ENCODE measurements at regions not wholly inside any gene's neighbourhood (a gene's known extent, or its start where the extent isn't known, plus 50 kb on each side); places are given as distances from the start of the nearest gene placed in this dataset.

DNA sequence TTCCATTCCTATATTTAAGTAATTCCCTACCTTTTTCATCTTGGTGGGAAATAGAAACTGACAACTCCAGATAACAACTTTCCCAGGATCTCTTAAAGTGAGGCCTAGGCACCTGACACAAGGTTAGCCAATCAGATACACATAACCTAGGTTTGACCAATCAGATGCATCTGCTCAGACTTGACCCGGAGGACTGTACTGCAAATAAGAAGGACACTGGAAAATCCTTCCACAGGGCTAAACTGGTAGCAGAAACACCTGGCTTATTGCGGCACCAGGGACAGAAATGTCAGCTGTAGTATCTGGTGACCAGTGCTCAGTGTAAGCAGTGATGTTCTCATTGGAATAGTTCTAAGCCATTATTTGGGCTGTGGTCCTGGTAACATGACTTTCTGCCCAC is 204.5 kb upstream of the SLCO3A1 start:
- TF ChIP-seq ZBTB7A (IDR thresholded peaks at IDR 0.05; ENCODE audit: low read depth): no peak
- TF ChIP-seq TEAD4 (IDR thresholded peaks at IDR 0.05): no peak
- TF ChIP-seq RAD21 (IDR thresholded peaks at IDR 0.05; ENCODE audit: low read depth): no peak
- TF ChIP-seq FOXM1 (IDR thresholded peaks at IDR 0.05; ENCODE audit: borderline replicate concordance, low read depth): no peak
- TF ChIP-seq EP300 (IDR thresholded peaks at IDR 0.05; ENCODE audit: borderline replicate concordance): no peak
- TF ChIP-seq TAF1 (IDR thresholded peaks at IDR 0.05; ENCODE audit: low read depth): no peak
- TF ChIP-seq, protein P1, sequence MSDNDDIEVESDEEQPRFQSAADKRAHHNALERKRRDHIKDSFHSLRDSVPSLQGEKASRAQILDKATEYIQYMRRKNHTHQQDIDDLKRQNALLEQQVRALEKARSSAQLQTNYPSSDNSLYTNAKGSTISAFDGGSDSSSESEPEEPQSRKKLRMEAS (IDR thresholded peaks at IDR 0.05): no peak
- TF ChIP-seq EGR1 (IDR thresholded peaks at IDR 0.05): no peak
- TF ChIP-seq, protein P2, sequence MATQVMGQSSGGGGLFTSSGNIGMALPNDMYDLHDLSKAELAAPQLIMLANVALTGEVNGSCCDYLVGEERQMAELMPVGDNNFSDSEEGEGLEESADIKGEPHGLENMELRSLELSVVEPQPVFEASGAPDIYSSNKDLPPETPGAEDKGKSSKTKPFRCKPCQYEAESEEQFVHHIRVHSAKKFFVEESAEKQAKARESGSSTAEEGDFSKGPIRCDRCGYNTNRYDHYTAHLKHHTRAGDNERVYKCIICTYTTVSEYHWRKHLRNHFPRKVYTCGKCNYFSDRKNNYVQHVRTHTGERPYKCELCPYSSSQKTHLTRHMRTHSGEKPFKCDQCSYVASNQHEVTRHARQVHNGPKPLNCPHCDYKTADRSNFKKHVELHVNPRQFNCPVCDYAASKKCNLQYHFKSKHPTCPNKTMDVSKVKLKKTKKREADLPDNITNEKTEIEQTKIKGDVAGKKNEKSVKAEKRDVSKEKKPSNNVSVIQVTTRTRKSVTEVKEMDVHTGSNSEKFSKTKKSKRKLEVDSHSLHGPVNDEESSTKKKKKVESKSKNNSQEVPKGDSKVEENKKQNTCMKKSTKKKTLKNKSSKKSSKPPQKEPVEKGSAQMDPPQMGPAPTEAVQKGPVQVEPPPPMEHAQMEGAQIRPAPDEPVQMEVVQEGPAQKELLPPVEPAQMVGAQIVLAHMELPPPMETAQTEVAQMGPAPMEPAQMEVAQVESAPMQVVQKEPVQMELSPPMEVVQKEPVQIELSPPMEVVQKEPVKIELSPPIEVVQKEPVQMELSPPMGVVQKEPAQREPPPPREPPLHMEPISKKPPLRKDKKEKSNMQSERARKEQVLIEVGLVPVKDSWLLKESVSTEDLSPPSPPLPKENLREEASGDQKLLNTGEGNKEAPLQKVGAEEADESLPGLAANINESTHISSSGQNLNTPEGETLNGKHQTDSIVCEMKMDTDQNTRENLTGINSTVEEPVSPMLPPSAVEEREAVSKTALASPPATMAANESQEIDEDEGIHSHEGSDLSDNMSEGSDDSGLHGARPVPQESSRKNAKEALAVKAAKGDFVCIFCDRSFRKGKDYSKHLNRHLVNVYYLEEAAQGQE (IDR thresholded peaks at IDR 0.05; ENCODE audit: low read depth): no peak
- no peak for TF ChIP-seq NFIC (IDR thresholded peaks at IDR 0.05)

DNA sequence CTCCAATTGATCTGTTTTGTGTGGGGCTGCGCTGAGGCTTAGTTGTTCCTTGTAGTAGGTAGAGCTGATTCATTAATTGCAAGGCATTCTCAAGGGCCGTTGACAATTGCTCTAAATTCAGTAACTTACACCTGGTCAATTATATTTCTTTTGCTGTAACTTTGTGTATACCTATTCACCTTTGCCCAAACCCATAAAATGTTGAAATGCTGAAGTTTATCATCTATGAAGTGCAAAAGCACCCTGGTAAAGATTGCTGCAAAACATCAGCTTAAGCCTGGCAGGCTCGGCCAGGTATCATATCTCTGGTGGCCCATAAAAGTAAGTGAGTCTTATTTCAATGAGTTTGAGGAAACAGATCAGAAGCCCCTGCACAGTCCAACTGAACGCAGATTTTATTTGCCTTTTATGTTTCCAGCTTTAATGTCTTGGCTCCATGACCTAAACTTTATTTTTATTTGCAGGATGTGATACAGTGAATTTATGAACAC is 203.6 kb upstream of the SLCO3A1 start:
- TF ChIP-seq TAF1 (IDR thresholded peaks at IDR 0.05; ENCODE audit: low read depth) (no peak), TEAD4 (IDR thresholded peaks at IDR 0.05) (no peak), CEBPB (IDR thresholded peaks at IDR 0.05) (no peak), EGR1 (IDR thresholded peaks at IDR 0.05) (no peak), RAD21 (IDR thresholded peaks at IDR 0.05; ENCODE audit: low read depth) (no peak), TCF12 (IDR thresholded peaks at IDR 0.05; ENCODE audit: low read depth) (no peak), NFIC (IDR thresholded peaks at IDR 0.05) (no peak), FOXM1 (IDR thresholded peaks at IDR 0.05; ENCODE audit: borderline replicate concordance, low read depth) (no peak), EP300 (IDR thresholded peaks at IDR 0.05; ENCODE audit: borderline replicate concordance) (no peak), YY1 (IDR thresholded peaks at IDR 0.05; ENCODE audit: low read depth) (no peak)
- TF ChIP-seq, protein P1 (IDR thresholded peaks at IDR 0.05): no peak
- TF ChIP-seq, protein P3, sequence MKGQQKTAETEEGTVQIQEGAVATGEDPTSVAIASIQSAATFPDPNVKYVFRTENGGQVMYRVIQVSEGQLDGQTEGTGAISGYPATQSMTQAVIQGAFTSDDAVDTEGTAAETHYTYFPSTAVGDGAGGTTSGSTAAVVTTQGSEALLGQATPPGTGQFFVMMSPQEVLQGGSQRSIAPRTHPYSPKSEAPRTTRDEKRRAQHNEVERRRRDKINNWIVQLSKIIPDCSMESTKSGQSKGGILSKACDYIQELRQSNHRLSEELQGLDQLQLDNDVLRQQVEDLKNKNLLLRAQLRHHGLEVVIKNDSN (IDR thresholded peaks at IDR 0.05): no peak

DNA sequence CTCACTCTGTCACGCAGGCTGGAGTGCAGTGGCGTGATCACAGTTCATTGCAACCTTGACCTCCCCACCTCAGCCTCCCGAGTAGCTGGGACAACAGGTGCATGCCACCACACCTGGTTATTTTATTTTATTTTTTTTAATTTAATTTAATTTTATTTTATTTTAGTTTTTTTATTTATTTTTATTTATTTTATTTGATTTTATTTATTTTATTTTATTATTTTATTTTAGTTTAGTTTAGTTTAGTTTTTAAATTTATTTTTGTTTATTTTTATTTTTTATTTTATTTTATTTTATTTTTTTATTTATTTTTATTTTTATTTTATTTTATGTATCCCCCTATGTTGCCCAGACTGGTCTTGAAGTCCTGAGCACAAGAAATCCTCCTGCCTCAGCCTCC is 202.3 kb upstream of the SLCO3A1 start:
- TF ChIP-seq RAD21 (IDR thresholded peaks at IDR 0.05; ENCODE audit: low read depth): no peak
- TF ChIP-seq YY1 (IDR thresholded peaks at IDR 0.05; ENCODE audit: low read depth): no peak
- TF ChIP-seq EGR1 (IDR thresholded peaks at IDR 0.05): no peak
- TF ChIP-seq TEAD4 (IDR thresholded peaks at IDR 0.05): no peak
- no peak for TF ChIP-seq CREB1 (IDR thresholded peaks at IDR 0.05; ENCODE audit: low read depth)
- TF ChIP-seq, protein P1 (IDR thresholded peaks at IDR 0.05): no peak
- TF ChIP-seq ZBTB7A (IDR thresholded peaks at IDR 0.05; ENCODE audit: low read depth): no peak
- TF ChIP-seq, protein P3 (IDR thresholded peaks at IDR 0.05): no peak
- no peak for TF ChIP-seq NFIC (IDR thresholded peaks at IDR 0.05)
- TF ChIP-seq EP300 (IDR thresholded peaks at IDR 0.05; ENCODE audit: borderline replicate concordance): no peak
- TF ChIP-seq, protein P2 (IDR thresholded peaks at IDR 0.05; ENCODE audit: low read depth): no peak
- TF ChIP-seq CEBPB (IDR thresholded peaks at IDR 0.05): no peak

DNA sequence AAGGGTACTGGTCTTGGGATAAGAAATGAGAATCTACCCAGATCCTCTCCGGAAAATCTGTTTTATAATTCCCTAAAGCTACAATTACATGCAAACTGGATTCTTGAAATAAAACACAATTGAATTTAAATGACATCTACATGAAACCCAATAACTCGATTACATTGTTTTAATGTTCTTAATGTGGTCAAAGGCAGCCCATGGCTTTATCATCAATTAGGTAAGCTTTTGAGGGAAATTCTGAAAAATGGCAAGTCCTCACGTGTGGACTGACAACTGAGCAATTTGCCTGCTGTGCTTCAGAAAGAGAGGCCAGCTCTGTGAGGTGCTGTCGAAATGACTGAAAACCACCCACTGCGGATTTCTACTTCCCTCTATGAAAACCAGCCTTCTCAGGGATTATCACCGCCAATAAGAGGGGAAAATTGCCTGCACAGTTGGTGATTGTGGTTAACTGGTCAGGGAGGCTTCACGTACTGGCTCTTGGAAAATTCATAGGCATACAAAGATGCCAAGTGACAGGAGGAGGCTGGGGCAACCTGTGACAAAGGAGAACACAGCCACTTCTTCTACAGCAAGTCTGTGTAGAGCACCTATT is 200.8 kb upstream of the SLCO3A1 start:
- TF ChIP-seq RAD21 (IDR thresholded peaks at IDR 0.05; ENCODE audit: low read depth) (no peak), ZBTB7A (IDR thresholded peaks at IDR 0.05; ENCODE audit: low read depth) (no peak), TEAD4 (IDR thresholded peaks at IDR 0.05) (no peak), EP300 (IDR thresholded peaks at IDR 0.05; ENCODE audit: borderline replicate concordance) (no peak), FOXM1 (IDR thresholded peaks at IDR 0.05; ENCODE audit: borderline replicate concordance, low read depth) (no peak), TCF12 (IDR thresholded peaks at IDR 0.05; ENCODE audit: low read depth) (no peak), CEBPB (IDR thresholded peaks at IDR 0.05) (no peak), NFIC (IDR thresholded peaks at IDR 0.05) (no peak), TAF1 (IDR thresholded peaks at IDR 0.05; ENCODE audit: low read depth) (no peak), EGR1 (IDR thresholded peaks at IDR 0.05) (no peak), YY1 (IDR thresholded peaks at IDR 0.05; ENCODE audit: low read depth) (no peak), CREB1 (IDR thresholded peaks at IDR 0.05; ENCODE audit: low read depth) (no peak)
- TF ChIP-seq, protein P3 (IDR thresholded peaks at IDR 0.05): no peak
- TF ChIP-seq, protein P1 (IDR thresholded peaks at IDR 0.05): no peak
- TF ChIP-seq, protein P2 (IDR thresholded peaks at IDR 0.05; ENCODE audit: low read depth): no peak
